A673 (cell line): ENCODE measurements at regions not wholly inside any gene's neighbourhood (a gene's known extent, or its start where the extent isn't known, plus 50 kb on each side); places are given as distances from the start of the nearest gene placed in this dataset.

ENCODE experiments used
- CTCF ChIP-seq: fragments of 300-800, 200-600 bp; sonication (generic); conservative IDR thresholded peaks from 2 replicates; pipeline ENCODE4 v1.5.1; 2017; ENCODE audit warnings: low read depth, mild to moderate bottlenecking, antibody characterized with exemption, low read length, moderate library complexity, mixed read lengths
- EZH2 ChIP-seq: fragments of 200-600 bp; sonication (generic); IDR thresholded peaks from 2 replicates; pipeline ENCODE4 v1.6.1; 2017; ENCODE audit warnings: borderline replicate concordance, low read depth, mild to moderate bottlenecking, mixed read lengths, antibody characterized with exemption, low read length; ENCODE audit not compliant: poor library complexity, severe bottlenecking

- TF ChIP-seq CTCF (no peak), EZH2 (no peak)
Measured at GRCh38 chr5:29896646-29897045, 1296.8 kb upstream of the CDH6 start.
